ENCODE measurements at regions not wholly inside any gene's neighbourhood (a gene's known extent, or its start where the extent isn't known, plus 50 kb on each side); places are given as distances from the start of the nearest gene placed in this dataset.

DNA sequence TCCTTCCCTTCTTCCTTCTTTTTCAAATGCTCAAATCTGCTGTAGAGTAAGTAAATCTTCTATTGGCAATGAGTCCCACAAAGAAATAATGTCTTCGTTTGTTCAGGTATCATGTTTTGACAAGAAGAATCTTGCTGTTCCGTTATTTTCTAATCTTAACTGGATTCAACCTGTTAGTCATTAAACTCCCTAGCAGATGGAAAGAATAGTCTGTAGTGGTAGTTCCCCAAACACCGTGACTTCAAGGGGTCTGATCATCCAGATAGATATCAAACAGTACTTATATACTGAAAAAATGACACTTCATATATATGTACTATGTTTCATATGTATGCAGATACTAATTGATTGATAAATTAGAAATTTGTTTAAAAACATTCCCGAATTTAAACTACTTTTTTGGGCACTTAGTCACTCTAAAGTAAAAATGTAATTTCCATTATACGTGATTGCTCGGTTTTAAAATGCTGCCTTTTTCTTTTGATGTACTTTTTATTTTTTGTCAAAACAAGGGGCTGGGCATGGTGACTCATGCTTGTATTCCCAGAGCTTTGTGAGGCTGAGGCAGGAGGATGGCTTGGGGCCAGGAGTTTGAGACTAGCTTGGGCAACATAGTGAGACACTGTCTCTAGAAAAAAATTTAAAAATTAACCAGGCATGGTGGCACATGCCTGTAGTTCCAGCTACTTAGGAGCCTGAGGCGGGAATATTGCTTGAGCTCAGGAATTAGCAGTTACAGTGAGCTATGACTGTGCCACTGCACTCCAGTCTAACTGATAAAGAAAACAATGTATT, 335.7 kb upstream of the SNX7 start:
- no CpG with 5 or more reads among the region's 7 CpGs for WGBS (ENCODE audit: insufficient coverage)
- Histone ChIP-seq H3K9me3 (replicated peaks; ENCODE audit: control insufficient read depth, low read depth, low read length) (no peaks in the 10 kb centered on the region), H3K27ac (ENCODE audit: low read length) (no peak overlapping the region), H3K4me3 (ENCODE audit: low read length) (no peak overlapping the region), H3K27me3 (ENCODE audit: control insufficient read depth, insufficient read depth, low read length) (no peaks in the 10 kb centered on the region), H3K36me3 (ENCODE audit: control insufficient read depth, insufficient read depth, low read length) (no peaks in the 10 kb centered on the region), H3K4me1 (ENCODE audit: control insufficient read depth, insufficient read depth, low read length) (peaks cover 6% of the 10 kb centered on the region)
- no peak for DNase-seq

GRCh38 chr1:98323906-98324358, 337.6 kb upstream of the SNX7 start:
- DNase-seq: peak; percentile 31
- H3K27ac ChIP-seq (ENCODE audit: low read length): no peak overlapping the region
- peaks cover 6% of the 10 kb centered on the region for H3K4me1 ChIP-seq (ENCODE audit: control insufficient read depth, insufficient read depth, low read length)
- no peaks in the 10 kb centered on the region for H3K27me3 ChIP-seq (ENCODE audit: control insufficient read depth, insufficient read depth, low read length)
- no peaks in the 10 kb centered on the region for H3K36me3 ChIP-seq (ENCODE audit: control insufficient read depth, insufficient read depth, low read length)
- no peaks in the 10 kb centered on the region for H3K9me3 ChIP-seq (replicated peaks; ENCODE audit: control insufficient read depth, low read depth, low read length)
- 47% methylated on average over 3 of the region's 3 CpGs for WGBS (ENCODE audit: insufficient coverage)
- no peak overlapping the region for H3K4me3 ChIP-seq (ENCODE audit: low read length)

GRCh38 chr1:98323388-98323787, 338.1 kb upstream of the SNX7 start:
- no peak overlapping the region for H3K27ac ChIP-seq (ENCODE audit: low read length)
- DNase-seq: peak; percentile 35
- no peak overlapping the region for H3K4me3 ChIP-seq (ENCODE audit: low read length)
- peaks cover 6% of the 10 kb centered on the region for H3K4me1 ChIP-seq (ENCODE audit: control insufficient read depth, insufficient read depth, low read length)
- no peaks in the 10 kb centered on the region for H3K9me3 ChIP-seq (replicated peaks; ENCODE audit: control insufficient read depth, low read depth, low read length)
- H3K27me3 ChIP-seq (ENCODE audit: control insufficient read depth, insufficient read depth, low read length): no peaks in the 10 kb centered on the region
- H3K36me3 ChIP-seq (ENCODE audit: control insufficient read depth, insufficient read depth, low read length): no peaks in the 10 kb centered on the region

DNA sequence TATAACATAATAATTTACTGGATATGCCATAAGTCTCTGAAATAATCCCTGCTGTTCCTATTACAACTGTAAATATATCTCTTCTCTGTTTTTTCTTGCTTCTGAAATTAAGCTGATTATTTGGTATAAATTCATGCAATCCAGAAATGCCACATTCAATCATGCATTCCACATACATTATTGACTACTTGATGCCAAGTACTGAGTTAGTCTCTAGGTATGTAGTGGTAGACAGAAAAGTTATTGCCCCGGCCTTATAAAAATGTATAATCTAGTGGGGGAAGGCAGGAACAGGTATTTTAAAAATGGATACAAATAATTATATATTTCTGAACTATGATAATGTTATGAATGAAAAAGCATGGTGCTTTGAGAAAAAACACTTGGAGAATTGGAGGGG, 338.6 kb upstream of the SNX7 start:
- WGBS (ENCODE audit: insufficient coverage): no CpG with 5 or more reads among the region's 1 CpG
- DNase-seq: no peak

DNA sequence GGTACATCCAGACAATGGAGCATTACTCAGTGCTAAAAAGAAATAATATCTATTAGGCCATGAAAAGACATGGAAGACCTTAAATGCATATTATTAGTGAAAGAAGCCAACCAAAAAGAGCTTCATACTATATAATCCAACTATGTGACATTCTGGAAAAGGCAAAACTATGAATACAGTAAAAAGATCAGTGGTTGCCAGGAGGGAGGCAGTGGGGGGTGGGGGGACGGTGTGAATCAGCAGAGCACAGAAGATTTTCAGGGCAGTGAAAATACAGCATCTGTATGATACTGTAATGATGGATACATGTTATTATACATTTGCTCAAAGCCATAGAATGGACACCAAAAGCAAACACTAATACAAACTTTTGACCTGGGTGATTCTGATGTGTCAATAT, 339.4 kb upstream of the SNX7 start:
- DNase-seq: no peak
- H3K9me3 ChIP-seq (replicated peaks; ENCODE audit: control insufficient read depth, low read depth, low read length): no peaks in the 10 kb centered on the region
- WGBS (ENCODE audit: insufficient coverage): no CpG with 5 or more reads among the region's 1 CpG

More for the DNA sequence above, 338.6 kb upstream of the SNX7 start:
- Histone ChIP-seq H3K27ac (ENCODE audit: low read length) (no peak overlapping the region), H3K27me3 (ENCODE audit: control insufficient read depth, insufficient read depth, low read length) (no peaks in the 10 kb centered on the region), H3K4me3 (ENCODE audit: low read length) (no peak overlapping the region), H3K4me1 (ENCODE audit: control insufficient read depth, insufficient read depth, low read length) (peaks cover 6% of the 10 kb centered on the region), H3K36me3 (ENCODE audit: control insufficient read depth, insufficient read depth, low read length) (no peaks in the 10 kb centered on the region), H3K9me3 (replicated peaks; ENCODE audit: control insufficient read depth, low read depth, low read length) (no peaks in the 10 kb centered on the region)

GRCh38 chr1:98321191-98321590, 340.3 kb upstream of the SNX7 start:
- no peaks in the 10 kb centered on the region for H3K9me3 ChIP-seq (replicated peaks; ENCODE audit: control insufficient read depth, low read depth, low read length)
- H3K27me3 ChIP-seq (ENCODE audit: control insufficient read depth, insufficient read depth, low read length): no peaks in the 10 kb centered on the region
- no peak for DNase-seq
- H3K4me3 ChIP-seq (ENCODE audit: low read length): no peak overlapping the region
- H3K36me3 ChIP-seq (ENCODE audit: control insufficient read depth, insufficient read depth, low read length): no peaks in the 10 kb centered on the region
- no CpG with 5 or more reads among the region's 2 CpGs for WGBS (ENCODE audit: insufficient coverage)
- H3K27ac ChIP-seq (ENCODE audit: low read length): no peak overlapping the region
- peaks cover 3% of the 10 kb centered on the region for H3K4me1 ChIP-seq (ENCODE audit: control insufficient read depth, insufficient read depth, low read length)

More for the DNA sequence above, 339.4 kb upstream of the SNX7 start:
- Histone ChIP-seq H3K4me1 (ENCODE audit: control insufficient read depth, insufficient read depth, low read length) (peaks cover 3% of the 10 kb centered on the region), H3K36me3 (ENCODE audit: control insufficient read depth, insufficient read depth, low read length) (no peaks in the 10 kb centered on the region), H3K27me3 (ENCODE audit: control insufficient read depth, insufficient read depth, low read length) (no peaks in the 10 kb centered on the region), H3K4me3 (ENCODE audit: low read length) (no peak overlapping the region), H3K27ac (ENCODE audit: low read length) (no peak overlapping the region)

- no peak for DNase-seq
- H3K4me3 ChIP-seq (ENCODE audit: low read length): no peak overlapping the region
- no peak overlapping the region for H3K27ac ChIP-seq (ENCODE audit: low read length)
- no peaks in the 10 kb centered on the region for H3K27me3 ChIP-seq (ENCODE audit: control insufficient read depth, insufficient read depth, low read length)
- no peaks in the 10 kb centered on the region for H3K36me3 ChIP-seq (ENCODE audit: control insufficient read depth, insufficient read depth, low read length)
- H3K9me3 ChIP-seq (replicated peaks; ENCODE audit: control insufficient read depth, low read depth, low read length): no peaks in the 10 kb centered on the region
- 85% methylated on average over 2 of the region's 2 CpGs for WGBS (ENCODE audit: insufficient coverage)
- no peaks in the 10 kb centered on the region for H3K4me1 ChIP-seq (ENCODE audit: control insufficient read depth, insufficient read depth, low read length)
Observed at GRCh38 chr1:98316286-98316905, 345.1 kb upstream of the SNX7 start.

DNA sequence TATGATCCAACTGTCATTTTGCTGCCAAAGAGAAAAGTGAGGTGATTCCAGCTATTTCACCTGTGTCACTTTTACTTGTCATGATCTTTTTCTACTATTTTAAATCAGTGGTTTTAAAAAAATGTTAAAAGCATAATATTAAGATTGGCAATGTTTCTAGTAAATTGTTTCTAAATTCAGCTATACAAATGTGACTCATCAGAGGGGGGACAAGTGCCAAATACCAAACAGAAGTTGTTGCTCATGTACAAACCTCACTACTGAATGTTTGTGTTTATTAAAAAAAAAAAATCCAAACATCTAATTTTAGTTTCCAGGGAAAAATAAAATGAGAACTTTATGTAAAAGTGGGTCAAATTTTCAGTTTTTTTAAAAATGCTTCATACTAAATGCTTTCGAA, 346.2 kb upstream of the SNX7 start:
- no peaks in the 10 kb centered on the region for H3K27me3 ChIP-seq (ENCODE audit: control insufficient read depth, insufficient read depth, low read length)
- peak; percentile 57 for DNase-seq
- H3K27ac ChIP-seq (ENCODE audit: low read length): no peak overlapping the region
- no peak overlapping the region for H3K4me3 ChIP-seq (ENCODE audit: low read length)
- WGBS (ENCODE audit: insufficient coverage): no CpG with 5 or more reads among the region's 1 CpG
- H3K9me3 ChIP-seq (replicated peaks; ENCODE audit: control insufficient read depth, low read depth, low read length): no peaks in the 10 kb centered on the region
- no peaks in the 10 kb centered on the region for H3K36me3 ChIP-seq (ENCODE audit: control insufficient read depth, insufficient read depth, low read length)
- no peaks in the 10 kb centered on the region for H3K4me1 ChIP-seq (ENCODE audit: control insufficient read depth, insufficient read depth, low read length)

- no CpG with 5 or more reads among the region's 1 CpG for WGBS (ENCODE audit: insufficient coverage)
- no peaks in the 10 kb centered on the region for H3K4me1 ChIP-seq (ENCODE audit: control insufficient read depth, insufficient read depth, low read length)
- no peaks in the 10 kb centered on the region for H3K9me3 ChIP-seq (replicated peaks; ENCODE audit: control insufficient read depth, low read depth, low read length)
- no peak overlapping the region for H3K27ac ChIP-seq (ENCODE audit: low read length)
- no peak for DNase-seq
- H3K36me3 ChIP-seq (ENCODE audit: control insufficient read depth, insufficient read depth, low read length): no peaks in the 10 kb centered on the region
- H3K4me3 ChIP-seq (ENCODE audit: low read length): no peak overlapping the region
- no peaks in the 10 kb centered on the region for H3K27me3 ChIP-seq (ENCODE audit: control insufficient read depth, insufficient read depth, low read length)
Observed at GRCh38 chr1:98314601-98315000, 346.9 kb upstream of the SNX7 start.

- DNase-seq: no peak
- H3K36me3 ChIP-seq (ENCODE audit: control insufficient read depth, insufficient read depth, low read length): no peaks in the 10 kb centered on the region
- H3K9me3 ChIP-seq (replicated peaks; ENCODE audit: control insufficient read depth, low read depth, low read length): no peaks in the 10 kb centered on the region
- H3K27ac ChIP-seq (ENCODE audit: low read length): no peak overlapping the region
- no peaks in the 10 kb centered on the region for H3K27me3 ChIP-seq (ENCODE audit: control insufficient read depth, insufficient read depth, low read length)
- H3K4me1 ChIP-seq (ENCODE audit: control insufficient read depth, insufficient read depth, low read length): no peaks in the 10 kb centered on the region
- H3K4me3 ChIP-seq (ENCODE audit: low read length): no peak overlapping the region
Observed at GRCh38 chr1:98306517-98307089, 354.9 kb upstream of the SNX7 start.
